ENCODE measurements at regions not wholly inside any gene's neighbourhood (a gene's known extent, or its start where the extent isn't known, plus 50 kb on each side); places are given as distances from the start of the nearest gene placed in this dataset.

- peaks cover 4% of the 10 kb centered on the region for H3K4me1 ChIP-seq (ENCODE audit: control insufficient read depth, insufficient read depth, low read depth, low read length)
- no peak overlapping the region for H2BK15ac ChIP-seq (ENCODE audit: low read depth, poor library complexity, severe bottlenecking)
- H3K23ac ChIP-seq (ENCODE audit: low read length in 2 of 2): no peak overlapping the region
- no peak overlapping the region for H2BK12ac ChIP-seq (ENCODE audit: low read length in 2 of 2)
- no peak overlapping the region for H3K4ac ChIP-seq (ENCODE audit: low read depth in 1 of 2, low read length in 2 of 2)
- no peak overlapping the region for H3K14ac ChIP-seq (ENCODE audit: low read length in 2 of 2)
- no peak overlapping the region for H4K91ac ChIP-seq (ENCODE audit: low read length)
- H2BK5ac ChIP-seq (ENCODE audit: low read depth, low read length, poor library complexity, severe bottlenecking): no peak overlapping the region
- no peak overlapping the region for H4K8ac ChIP-seq (ENCODE audit: low read length)
- no peak overlapping the region for H2BK120ac ChIP-seq (ENCODE audit: low read depth, low read length)
- no peaks in the 10 kb centered on the region for H3K79me1 ChIP-seq (replicated peaks; ENCODE audit: low read length, poor library complexity, severe bottlenecking)
- no peaks in the 10 kb centered on the region for H3K27me3 ChIP-seq (ENCODE audit: control insufficient read depth in 1 of 2, insufficient read depth in 1 of 2, low read length in 2 of 2)
- no peak for DNase-seq
- H3K9ac ChIP-seq (ENCODE audit: low read length): no peak overlapping the region
- H2AK5ac ChIP-seq (ENCODE audit: low read length, severe bottlenecking): no peak overlapping the region
- H3K36me3 ChIP-seq (ENCODE audit: control insufficient read depth in 1 of 2, insufficient read depth in 2 of 2, low read depth in 1 of 2, low read length in 2 of 2): no peaks in the 10 kb centered on the region
- no peak overlapping the region for H3K4me3 ChIP-seq (ENCODE audit: insufficient read depth in 1 of 2, low read depth in 1 of 2, low read length in 2 of 2)
- H3K18ac ChIP-seq (ENCODE audit: low read depth in 1 of 2, low read length in 2 of 2): no peak overlapping the region
- no peak overlapping the region for H3K27ac ChIP-seq (ENCODE audit: low read length, poor library complexity, severe bottlenecking)
- 61% methylated on average over 2 of the region's 3 CpGs for whole genome bisulfite sequencing
- H3K9me3 ChIP-seq (ENCODE audit: control insufficient read depth, low read length): no peaks in the 10 kb centered on the region
- H2AFZ ChIP-seq (ENCODE audit: low read depth, low read length): no peak overlapping the region
- H3K4me2 ChIP-seq (ENCODE audit: low read length, poor library complexity, severe bottlenecking): no peak overlapping the region
Observed at GRCh38 chr11:71125150-71125549, 127.2 kb downstream of the SHANK2 start.

- Histone ChIP-seq H3K4me1 (ENCODE audit: control insufficient read depth, insufficient read depth, low read depth, low read length) (peaks cover 2% of the 10 kb centered on the region), H3K27me3 (ENCODE audit: control insufficient read depth in 1 of 2, insufficient read depth in 1 of 2, low read length in 2 of 2) (no peaks in the 10 kb centered on the region), H3K4ac (ENCODE audit: low read depth in 1 of 2, low read length in 2 of 2) (no peak overlapping the region), H3K36me3 (ENCODE audit: control insufficient read depth in 1 of 2, insufficient read depth in 2 of 2, low read depth in 1 of 2, low read length in 2 of 2) (no peaks in the 10 kb centered on the region), H3K14ac (ENCODE audit: low read length in 2 of 2) (no peak overlapping the region), H3K79me1 (replicated peaks; ENCODE audit: low read length, poor library complexity, severe bottlenecking) (no peaks in the 10 kb centered on the region), H2AFZ (ENCODE audit: low read depth, low read length) (no peak overlapping the region), H3K9me3 (ENCODE audit: control insufficient read depth, low read length) (no peaks in the 10 kb centered on the region), H3K18ac (ENCODE audit: low read depth in 1 of 2, low read length in 2 of 2) (no peak overlapping the region), H3K27ac (ENCODE audit: low read length, poor library complexity, severe bottlenecking) (no peak overlapping the region), H2BK12ac (ENCODE audit: low read length in 2 of 2) (no peak overlapping the region), H2AK5ac (ENCODE audit: low read length, severe bottlenecking) (no peak overlapping the region), H3K23ac (ENCODE audit: low read length in 2 of 2) (no peak overlapping the region), H3K4me2 (ENCODE audit: low read length, poor library complexity, severe bottlenecking) (no peak overlapping the region), H2BK120ac (ENCODE audit: low read depth, low read length) (no peak overlapping the region), H3K4me3 (ENCODE audit: insufficient read depth in 1 of 2, low read depth in 1 of 2, low read length in 2 of 2) (no peak overlapping the region), H2BK5ac (ENCODE audit: low read depth, low read length, poor library complexity, severe bottlenecking) (no peak overlapping the region), H3K9ac (ENCODE audit: low read length) (no peak overlapping the region), H2BK15ac (ENCODE audit: low read depth, poor library complexity, severe bottlenecking) (no peak overlapping the region), H4K91ac (ENCODE audit: low read length) (no peak overlapping the region), H4K8ac (ENCODE audit: low read length) (no peak overlapping the region)
- WGBS: 36% methylated on average over 1 of the region's 2 CpGs
- DNase-seq: no peak
Observed at GRCh38 chr11:71124127-71124526, 128.2 kb downstream of the SHANK2 start.

- no peaks in the 10 kb centered on the region for H3K9me3 ChIP-seq (ENCODE audit: control insufficient read depth, low read length)
- H2BK120ac ChIP-seq (ENCODE audit: low read depth, low read length): no peak overlapping the region
- H4K8ac ChIP-seq (ENCODE audit: low read length): no peak overlapping the region
- no peak overlapping the region for H2AFZ ChIP-seq (ENCODE audit: low read depth, low read length)
- no peak overlapping the region for H3K9ac ChIP-seq (ENCODE audit: low read length)
- H3K27ac ChIP-seq (ENCODE audit: low read length, poor library complexity, severe bottlenecking): no peak overlapping the region
- H3K36me3 ChIP-seq (ENCODE audit: control insufficient read depth in 1 of 2, insufficient read depth in 2 of 2, low read depth in 1 of 2, low read length in 2 of 2): no peaks in the 10 kb centered on the region
- WGBS: 38% methylated on average over 5 of the region's 7 CpGs
- H3K4ac ChIP-seq (ENCODE audit: low read depth in 1 of 2, low read length in 2 of 2): no peak overlapping the region
- H3K4me1 ChIP-seq (ENCODE audit: control insufficient read depth, insufficient read depth, low read depth, low read length): peaks cover 2% of the 10 kb centered on the region
- no peaks in the 10 kb centered on the region for H3K79me1 ChIP-seq (replicated peaks; ENCODE audit: low read length, poor library complexity, severe bottlenecking)
- H3K4me3 ChIP-seq (ENCODE audit: insufficient read depth in 1 of 2, low read depth in 1 of 2, low read length in 2 of 2): no peak overlapping the region
- H3K23ac ChIP-seq (ENCODE audit: low read length in 2 of 2): no peak overlapping the region
- no peak overlapping the region for H2AK5ac ChIP-seq (ENCODE audit: low read length, severe bottlenecking)
- no peak overlapping the region for H2BK5ac ChIP-seq (ENCODE audit: low read depth, low read length, poor library complexity, severe bottlenecking)
- H3K4me2 ChIP-seq (ENCODE audit: low read length, poor library complexity, severe bottlenecking): no peak overlapping the region
- DNase-seq: peak; percentile 29
- H2BK15ac ChIP-seq (ENCODE audit: low read depth, poor library complexity, severe bottlenecking): no peak overlapping the region
- no peak overlapping the region for H3K18ac ChIP-seq (ENCODE audit: low read depth in 1 of 2, low read length in 2 of 2)
- no peaks in the 10 kb centered on the region for H3K27me3 ChIP-seq (ENCODE audit: control insufficient read depth in 1 of 2, insufficient read depth in 1 of 2, low read length in 2 of 2)
- no peak overlapping the region for H4K91ac ChIP-seq (ENCODE audit: low read length)
- H2BK12ac ChIP-seq (ENCODE audit: low read length in 2 of 2): no peak overlapping the region
- H3K14ac ChIP-seq (ENCODE audit: low read length in 2 of 2): no peak overlapping the region
Observed at GRCh38 chr11:71120471-71120896, 131.9 kb downstream of the SHANK2 start.

- no peak for DNase-seq
Observed at GRCh38 chr11:71119656-71120269, 132.6 kb downstream of the SHANK2 start.

More at GRCh38 chr11:71119656-71120269, 132.6 kb downstream of the SHANK2 start:
- no peak overlapping the region for H3K18ac ChIP-seq (ENCODE audit: low read depth in 1 of 2, low read length in 2 of 2)
- peaks cover 2% of the 10 kb centered on the region for H3K4me1 ChIP-seq (ENCODE audit: control insufficient read depth, insufficient read depth, low read depth, low read length)
- H3K36me3 ChIP-seq (ENCODE audit: control insufficient read depth in 1 of 2, insufficient read depth in 2 of 2, low read depth in 1 of 2, low read length in 2 of 2): no peaks in the 10 kb centered on the region
- 91% methylated on average over 9 of the region's 9 CpGs for WGBS
- no peak overlapping the region for H3K4me3 ChIP-seq (ENCODE audit: insufficient read depth in 1 of 2, low read depth in 1 of 2, low read length in 2 of 2)
- no peak overlapping the region for H2BK5ac ChIP-seq (ENCODE audit: low read depth, low read length, poor library complexity, severe bottlenecking)
- H2BK12ac ChIP-seq (ENCODE audit: low read length in 2 of 2): no peak overlapping the region
- H3K27me3 ChIP-seq (ENCODE audit: control insufficient read depth in 1 of 2, insufficient read depth in 1 of 2, low read length in 2 of 2): no peaks in the 10 kb centered on the region
- no peaks in the 10 kb centered on the region for H3K79me1 ChIP-seq (replicated peaks; ENCODE audit: low read length, poor library complexity, severe bottlenecking)
- H2AFZ ChIP-seq (ENCODE audit: low read depth, low read length): no peak overlapping the region
- H3K23ac ChIP-seq (ENCODE audit: low read length in 2 of 2): no peak overlapping the region
- no peak overlapping the region for H2BK120ac ChIP-seq (ENCODE audit: low read depth, low read length)
- H3K14ac ChIP-seq (ENCODE audit: low read length in 2 of 2): no peak overlapping the region
- no peak overlapping the region for H3K4ac ChIP-seq (ENCODE audit: low read depth in 1 of 2, low read length in 2 of 2)
- H3K4me2 ChIP-seq (ENCODE audit: low read length, poor library complexity, severe bottlenecking): no peak overlapping the region
- H2AK5ac ChIP-seq (ENCODE audit: low read length, severe bottlenecking): no peak overlapping the region
- no peak overlapping the region for H3K27ac ChIP-seq (ENCODE audit: low read length, poor library complexity, severe bottlenecking)
- H2BK15ac ChIP-seq (ENCODE audit: low read depth, poor library complexity, severe bottlenecking): no peak overlapping the region
- no peak overlapping the region for H4K8ac ChIP-seq (ENCODE audit: low read length)
- H3K9ac ChIP-seq (ENCODE audit: low read length): no peak overlapping the region
- H3K9me3 ChIP-seq (ENCODE audit: control insufficient read depth, low read length): no peaks in the 10 kb centered on the region
- H4K91ac ChIP-seq (ENCODE audit: low read length): no peak overlapping the region
